B cell (primary cell): ENCODE measurements at regions not wholly inside any gene's neighbourhood (a gene's known extent, or its start where the extent isn't known, plus 50 kb on each side); places are given as distances from the start of the nearest gene placed in this dataset.

Source experiments
- ATAC-seq: fragments of 200-7000 bp; cut with Tn5 transposase; one replicate; pipeline ENCODE4 v1.10.0; 2021; ENCODE audit warnings: low read depth, mild to moderate bottlenecking, moderate number of reproducible peaks, moderate library complexity
- CTCF ChIA-PET: fragments of 350-600 bp; sonication (Branson Sonifier 250); formaldehyde crosslinking; loops from one replicate; lab custom pipeline; 2021; ENCODE audit warnings: antibody characterized with exemption, inconsistent platforms; lab: Charles Lee
- POLR2A ChIA-PET: fragments of 350-600 bp; sonication (Branson Sonifier 250); formaldehyde crosslinking; loops from one replicate; lab custom pipeline; 2021; ENCODE audit warnings: antibody characterized with exemption; lab: Charles Lee
- DNase-seq: peaks from one replicate; pipeline ENCODE4 v3.0.0; 2013
- H2AFZ ChIP-seq: 2 replicates; pipeline ENCODE4 v1.6.1; 2012; ENCODE audit warnings: mild to moderate bottlenecking, low read depth, low read length; ENCODE audit not compliant: insufficient read depth, poor library complexity, severe bottlenecking
- H3K27ac ChIP-seq, 2 donors: 1 replicate in 1 of 2; 2 replicates in 1 of 2; pipeline ENCODE4 v1.5.1; 2012 to 2013; ENCODE audit warnings: low read length in 2 of 2, mild to moderate bottlenecking in 2 of 2, moderate library complexity in 1 of 2
- H3K27me3 ChIP-seq, 4 experiments: fragments of 200-600 bp in 1 of 4; sonication (generic) in 1 of 4; replicated peaks in 1 of 4; 1 replicate in 2 of 4; 2 replicates in 2 of 4; pipeline versions ENCODE4 v1.6.1 to v1.7.0; 2013 to 2016; ENCODE audit warnings: low read length in 3 of 4, mild to moderate bottlenecking in 2 of 4, mixed read lengths in 1 of 4, moderate library complexity in 1 of 4; ENCODE audit not compliant: insufficient read depth in 4 of 4, control insufficient read depth in 3 of 4; ENCODE audit errors: control extremely low read depth in 1 of 4
- H3K36me3 ChIP-seq, 2 experiments: replicated peaks in 1 of 2; 1 replicate in 1 of 2; 2 replicates in 1 of 2; pipeline versions ENCODE4 v1.6.1 to v1.7.1; 2013; ENCODE audit warnings: low read length in 1 of 2; ENCODE audit not compliant: insufficient read depth in 2 of 2, control insufficient read depth in 1 of 2; ENCODE audit errors: control extremely low read depth in 1 of 2, extremely low read depth in 1 of 2
- H3K4me1 ChIP-seq, 2 donors: fragments of 200-600 bp in 1 of 2; sonication (generic) in 1 of 2; 1 replicate in 1 of 2; 2 replicates in 1 of 2; pipeline versions ENCODE4 v1.5.1 to v1.6.1; 2013 to 2017; ENCODE audit warnings: low read length in 2 of 2; ENCODE audit not compliant: control insufficient read depth in 2 of 2, insufficient read depth in 2 of 2
- H3K4me2 ChIP-seq: replicated peaks from 2 replicates; pipeline ENCODE3; 2012; ENCODE audit warnings: mild to moderate bottlenecking, low read depth, low read length; ENCODE audit not compliant: poor library complexity, severe bottlenecking
- H3K4me3 ChIP-seq, 5 experiments: fragments of 200-600 bp in 1 of 5; sonication (generic) in 1 of 5; 1 replicate in 3 of 5; 2 replicates in 2 of 5; pipeline versions ENCODE4 v1.5.1 to v1.7.0; 2011 to 2016; ENCODE audit warnings: low read length in 4 of 5, mild to moderate bottlenecking in 4 of 5, low read depth in 2 of 5, control low read depth in 1 of 5, moderate library complexity in 1 of 5; ENCODE audit not compliant: insufficient read depth in 1 of 5; ENCODE audit errors: control extremely low read depth in 1 of 5, extremely low read depth in 1 of 5
- H3K79me2 ChIP-seq: fragments of 200-600 bp; sonication (generic); one replicate; pipeline ENCODE4 v1.6.0; 2016; ENCODE audit warnings: low read length; ENCODE audit not compliant: control insufficient read depth, insufficient read depth
- H3K9ac ChIP-seq: fragments of 200-600 bp; sonication (generic); 2 replicates; pipeline ENCODE4 v1.6.1; 2017; ENCODE audit warnings: mild to moderate bottlenecking, low read length, moderate library complexity
- H3K9me3 ChIP-seq, 3 donors: one replicate each; pipeline versions ENCODE4 v1.6.1 to v1.7.1; 2013; ENCODE audit warnings: low read length in 2 of 3; ENCODE audit not compliant: control insufficient read depth in 2 of 3, insufficient read depth in 1 of 3; ENCODE audit errors: control extremely low read depth in 1 of 3
- H4K20me1 ChIP-seq: 2 replicates; pipeline ENCODE4 v1.6.0; 2012; ENCODE audit warnings: mild to moderate bottlenecking, low read length; ENCODE audit not compliant: insufficient read depth, control insufficient read depth, poor library complexity, severe bottlenecking
- H3K27ac Mint-ChIP-seq: one replicate; pipeline ENCODE4 v1.8.0; 2021; ENCODE audit warnings: mixed read lengths
- H3K27me3 Mint-ChIP-seq: one replicate; pipeline ENCODE4 v1.8.0; 2021; ENCODE audit warnings: mixed read lengths
- H3K4me1 Mint-ChIP-seq: one replicate; pipeline ENCODE4 v1.8.0; 2021; ENCODE audit warnings: mixed read lengths
- H3K4me3 Mint-ChIP-seq: one replicate; pipeline ENCODE4 v1.8.0; 2021; ENCODE audit warnings: mixed read lengths
- H3K9me3 Mint-ChIP-seq: one replicate; pipeline ENCODE4 v1.8.0; 2022; ENCODE audit warnings: mixed read lengths; ENCODE audit not compliant: insufficient read depth
- EZH2 ChIP-seq: IDR thresholded peaks from 2 replicates; pipeline ENCODE4 v1.6.1; 2012; ENCODE audit warnings: borderline replicate concordance, low read depth, mild to moderate bottlenecking, moderate library complexity, low read length; ENCODE audit not compliant: insufficient read depth, poor library complexity, severe bottlenecking
- WGBS: methylation state at CpG from one replicate; pipeline ENCODE4 v1.1.5; 2013; ENCODE audit warnings: missing lambda C conversion rate; ENCODE audit not compliant: insufficient coverage; 5-methylcytosine and 5-hydroxymethylcytosine counted together
- intact Hi-C: fragments of 100-400 bp; cut with micrococcal nuclease; formaldehyde crosslinking; loops from one replicate; pipeline ENCODE4 v1.10.0; 2022
- TF ChIP-seq, protein P1 (sequence below): fragments of 200-600 bp; IDR thresholded peaks from one replicate; pipeline ENCODE4 v1.8.0; 2022; ENCODE audit warnings: antibody characterized with exemption, mild to moderate bottlenecking

DNA sequence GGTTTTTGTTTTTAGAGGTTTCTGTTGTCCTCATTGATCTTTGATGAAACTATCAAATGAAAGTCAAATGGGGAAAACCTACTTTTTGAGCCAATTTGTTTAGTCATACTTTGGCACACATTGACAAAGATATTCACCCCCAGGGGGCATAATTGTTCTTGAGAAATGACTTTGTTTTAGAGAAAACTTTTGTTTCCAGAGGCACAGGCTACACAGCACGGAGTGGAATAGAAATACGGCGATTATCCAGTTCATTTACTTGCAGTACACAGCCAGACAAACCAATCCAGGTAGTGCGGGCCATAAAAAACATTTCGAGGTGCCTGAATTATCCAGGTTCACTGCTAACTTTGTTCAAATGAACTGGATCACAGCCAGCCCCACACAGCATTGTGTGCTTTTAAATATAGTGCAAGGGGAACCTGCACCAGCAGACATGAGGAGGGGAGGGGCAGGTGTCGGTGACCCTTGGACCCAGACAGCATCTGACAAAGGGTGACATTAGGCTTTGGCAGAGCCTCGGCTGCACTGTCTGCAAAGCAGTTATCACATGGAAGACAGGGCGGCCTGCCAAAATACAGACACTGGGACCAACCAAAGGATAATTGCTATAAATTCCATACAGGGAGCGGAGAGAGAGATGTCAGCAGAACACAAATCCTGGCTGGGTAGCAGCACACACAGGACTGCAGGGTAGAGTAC lies 179.6 kb upstream of the NOCT start:
- H3K9me3 Mint-ChIP-seq: no peaks in the 10 kb centered on the region
- intact Hi-C loops: no loop called here
- Histone ChIP-seq H3K27ac (no peak overlapping the region), H3K9ac (no peak overlapping the region), H3K4me2 (no peak overlapping the region), H3K4me1 (no peaks in the 10 kb centered on the region), H3K9me3 (no peaks in the 10 kb centered on the region), H2AFZ (no peak overlapping the region), H3K79me2 (no peaks in the 10 kb centered on the region), H4K20me1 (no peaks in the 10 kb centered on the region), H3K4me3 (no peak overlapping the region), H3K36me3 (no peaks in the 10 kb centered on the region), H3K27me3 (peaks cover 0 to 2% (median 0%) of the 10 kb centered on the region in 4 experiments)
- DNase-seq: no peak
- ATAC-seq: no peak
- no peaks in the 10 kb centered on the region for H3K4me1 Mint-ChIP-seq
- H3K27me3 Mint-ChIP-seq: peaks cover 23% of the 10 kb centered on the region
- ChIA-PET CTCF (no interaction called here), POLR2A (no interaction called here)
- H3K4me3 Mint-ChIP-seq: no peak overlapping the region
- 95% methylated on average over 6 of the region's 9 CpGs for WGBS
- no peak overlapping the region for H3K27ac Mint-ChIP-seq
- TF ChIP-seq, protein P1, sequence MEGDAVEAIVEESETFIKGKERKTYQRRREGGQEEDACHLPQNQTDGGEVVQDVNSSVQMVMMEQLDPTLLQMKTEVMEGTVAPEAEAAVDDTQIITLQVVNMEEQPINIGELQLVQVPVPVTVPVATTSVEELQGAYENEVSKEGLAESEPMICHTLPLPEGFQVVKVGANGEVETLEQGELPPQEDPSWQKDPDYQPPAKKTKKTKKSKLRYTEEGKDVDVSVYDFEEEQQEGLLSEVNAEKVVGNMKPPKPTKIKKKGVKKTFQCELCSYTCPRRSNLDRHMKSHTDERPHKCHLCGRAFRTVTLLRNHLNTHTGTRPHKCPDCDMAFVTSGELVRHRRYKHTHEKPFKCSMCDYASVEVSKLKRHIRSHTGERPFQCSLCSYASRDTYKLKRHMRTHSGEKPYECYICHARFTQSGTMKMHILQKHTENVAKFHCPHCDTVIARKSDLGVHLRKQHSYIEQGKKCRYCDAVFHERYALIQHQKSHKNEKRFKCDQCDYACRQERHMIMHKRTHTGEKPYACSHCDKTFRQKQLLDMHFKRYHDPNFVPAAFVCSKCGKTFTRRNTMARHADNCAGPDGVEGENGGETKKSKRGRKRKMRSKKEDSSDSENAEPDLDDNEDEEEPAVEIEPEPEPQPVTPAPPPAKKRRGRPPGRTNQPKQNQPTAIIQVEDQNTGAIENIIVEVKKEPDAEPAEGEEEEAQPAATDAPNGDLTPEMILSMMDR: no peak
- no peak for TF ChIP-seq EZH2

DNA sequence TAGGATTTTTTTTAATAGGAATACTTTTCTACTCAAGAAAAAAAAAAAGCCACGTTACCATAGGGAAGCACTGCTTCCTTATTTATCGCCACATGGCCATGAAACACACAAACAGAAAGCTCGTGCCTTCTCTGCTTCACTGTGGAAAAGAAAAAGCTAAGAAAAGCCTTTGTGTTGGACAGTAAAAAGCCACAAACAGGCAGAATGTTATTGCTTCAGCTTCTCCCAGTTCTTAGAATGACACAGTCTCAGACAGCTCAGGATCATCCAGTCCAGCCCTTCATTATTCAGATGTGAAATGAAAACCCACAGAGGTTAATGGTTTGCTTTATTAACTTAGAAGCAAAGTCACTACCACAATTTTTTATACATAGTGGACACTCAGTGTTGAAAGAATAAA lies 181.6 kb upstream of the NOCT start:
- H3K4me3 Mint-ChIP-seq: no peak overlapping the region
- no peak for DNase-seq
- ATAC-seq: no peak
- no peaks in the 10 kb centered on the region for H3K9me3 Mint-ChIP-seq
- H3K4me1 ChIP-seq: no peaks in the 10 kb centered on the region
- no peaks in the 10 kb centered on the region for H4K20me1 ChIP-seq
- ChIA-PET POLR2A (no interaction called here), CTCF (no interaction called here)
- H3K9me3 ChIP-seq: no peaks in the 10 kb centered on the region
- H3K27me3 Mint-ChIP-seq: peaks cover 16% of the 10 kb centered on the region
- H3K4me1 Mint-ChIP-seq: no peaks in the 10 kb centered on the region
- no CpG with 5 or more reads among the region's 3 CpGs for WGBS
- H2AFZ ChIP-seq: no peak overlapping the region
- TF ChIP-seq, protein P1: no peak
- TF ChIP-seq EZH2: no peak
- no peak overlapping the region for H3K27ac Mint-ChIP-seq
- peaks cover 0 to 2% (median 0%) of the 10 kb centered on the region in 4 experiments for H3K27me3 ChIP-seq
- no peak overlapping the region for H3K9ac ChIP-seq
- no peak overlapping the region for H3K4me2 ChIP-seq
- H3K27ac ChIP-seq: no peak overlapping the region
- H3K36me3 ChIP-seq: no peaks in the 10 kb centered on the region
- no peaks in the 10 kb centered on the region for H3K79me2 ChIP-seq
- no peak overlapping the region for H3K4me3 ChIP-seq
- intact Hi-C loops: no loop called here
